HepG2 (cell line): ENCODE measurements at regions not wholly inside any gene's neighbourhood (a gene's known extent, or its start where the extent isn't known, plus 50 kb on each side); places are given as distances from the start of the nearest gene placed in this dataset.

Source experiments
- CTCF ChIP-seq: sonication (generic); formaldehyde crosslinking; IDR thresholded peaks from 2 replicates; pipeline ENCODE4 v1.5.0; 2020; ENCODE audit warnings: mild to moderate bottlenecking, missing genetic modification reagents, moderate library complexity
- EZH2 ChIP-seq: conservative IDR thresholded peaks from 2 replicates; pipeline ENCODE4 v1.6.1; 2012; ENCODE audit warnings: mild to moderate bottlenecking, low read depth, low read length, moderate library complexity
- GTF2F1 ChIP-seq: fragments of 150-350 bp; IDR thresholded peaks from 2 replicates; pipeline ENCODE4 v1.6.1; 2014; ENCODE audit warnings: low read length
- POLR2A ChIP-seq, 2 experiments: IDR thresholded peaks; 2 replicates each; pipeline ENCODE4 v1.6.1; 2011; ENCODE audit warnings: low read depth in 2 of 2, low read length in 2 of 2, mild to moderate bottlenecking in 1 of 2, moderate library complexity in 1 of 2; ENCODE audit not compliant: insufficient read depth in 1 of 2
- RFX5 ChIP-seq: IDR thresholded peaks from 2 replicates; pipeline ENCODE4 v1.6.1; 2011; ENCODE audit warnings: low read depth, low read length, improper control_type of control experiment
- ZNF205 ChIP-seq: IDR thresholded peaks from 2 replicates; pipeline ENCODE4 v1.6.1; 2018; ENCODE audit warnings: missing biosample characterization, missing genetic modification reagents
- ZSCAN25 ChIP-seq: sonication (generic); formaldehyde crosslinking; IDR thresholded peaks from 2 replicates; pipeline ENCODE4 v1.8.0; 2022; ENCODE audit warnings: mild to moderate bottlenecking, missing genetic modification reagents
- ZSCAN5A ChIP-seq: sonication (generic); formaldehyde crosslinking; IDR thresholded peaks from 2 replicates; pipeline ENCODE4 v1.8.0; 2022; ENCODE audit warnings: mild to moderate bottlenecking, missing genetic modification reagents, borderline replicate concordance

GRCh38 chr7:81852701-81853100, 82.9 kb upstream of the HGF start:
- TF ChIP-seq POLR2A (IDR thresholded peaks at IDR 0.05; ENCODE audit: insufficient read depth in 1 of 2, low read depth in 2 of 2, low read length in 2 of 2) (no peak), CTCF (CRISPR knock-in tag) (no peak), ZNF205 (no peak), ZSCAN25 (no peak), ZSCAN5A (CRISPR knock-in tag) (no peak), GTF2F1 (no peak), EZH2 (no peak), RFX5 (no peak)
